GM19025 (cell line): ENCODE measurements at regions not wholly inside any gene's neighbourhood (a gene's known extent, or its start where the extent isn't known, plus 50 kb on each side); places are given as distances from the start of the nearest gene placed in this dataset.
"Not testable (repeated sequence)": the region's sequence is repeated elsewhere in the genome, so short reads cannot be mapped to it uniquely, and the experiment has no call there.

Experiments
- ATAC-seq: cut with Tn5 transposase; IDR thresholded peaks from one replicate; pipeline ENCODE4 v1.9.1; 2021; ENCODE audit warnings: mild to moderate bottlenecking, low read depth, moderate library complexity; ENCODE audit not compliant: unreplicated experiment

DNA sequence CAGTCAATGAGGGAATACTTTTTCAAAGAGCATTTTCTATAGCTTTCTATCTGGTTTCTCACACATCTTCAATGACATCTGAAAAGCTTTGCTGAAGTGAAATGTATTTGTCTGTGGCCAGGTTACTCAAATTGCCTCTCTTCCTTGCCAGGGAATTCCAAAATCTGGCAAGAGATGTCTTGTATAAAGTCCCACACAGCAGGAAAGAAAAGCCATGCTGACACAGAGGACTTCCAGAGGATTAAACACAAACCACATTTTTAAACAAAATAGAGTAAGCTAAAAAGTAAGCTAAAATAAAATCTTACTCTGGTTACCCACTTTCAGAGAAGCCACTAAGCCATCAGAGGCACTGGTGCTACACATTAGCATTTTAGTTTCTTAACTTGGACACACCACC lies 93.1 kb upstream of the BCAR3 start:
- no peak for ATAC-seq

DNA sequence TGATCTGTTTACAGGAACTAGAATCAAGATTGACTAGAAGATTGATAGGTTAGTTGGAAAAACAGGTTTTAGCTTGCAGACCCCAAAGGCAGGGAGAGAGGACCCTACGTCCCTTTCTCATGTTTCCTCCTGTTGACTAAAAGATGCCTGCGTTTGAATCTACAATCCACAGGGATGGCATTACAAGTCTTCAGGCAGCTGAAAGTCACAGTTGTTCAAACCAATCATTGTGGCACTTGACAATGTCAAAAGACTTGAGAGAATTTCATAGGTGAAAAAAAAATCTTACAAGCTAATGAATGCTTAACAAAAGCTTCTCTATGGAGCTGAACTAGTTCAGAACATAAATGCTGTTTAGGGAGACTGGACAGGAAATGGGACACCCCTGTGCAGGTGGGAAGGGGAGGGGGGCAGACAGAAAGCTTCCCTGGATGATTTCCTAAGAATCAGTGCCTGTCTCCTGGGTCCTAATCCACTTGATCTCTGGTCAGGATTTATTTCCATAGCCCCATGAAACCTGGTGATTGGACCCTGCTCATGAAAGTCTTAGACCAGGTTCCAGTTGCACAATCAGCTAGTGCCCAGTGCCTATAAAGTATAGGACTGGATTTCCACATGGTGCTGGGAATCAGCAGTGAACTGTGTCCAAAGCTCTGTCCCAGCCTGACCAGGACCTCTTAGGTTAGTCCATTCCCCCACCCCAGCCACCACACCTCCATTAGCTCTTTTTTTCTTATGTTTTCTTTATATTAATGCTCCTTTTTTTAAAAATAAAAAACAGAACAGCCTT lies 91.6 kb upstream of the BCAR3 start:
- ATAC-seq: no peak

DNA sequence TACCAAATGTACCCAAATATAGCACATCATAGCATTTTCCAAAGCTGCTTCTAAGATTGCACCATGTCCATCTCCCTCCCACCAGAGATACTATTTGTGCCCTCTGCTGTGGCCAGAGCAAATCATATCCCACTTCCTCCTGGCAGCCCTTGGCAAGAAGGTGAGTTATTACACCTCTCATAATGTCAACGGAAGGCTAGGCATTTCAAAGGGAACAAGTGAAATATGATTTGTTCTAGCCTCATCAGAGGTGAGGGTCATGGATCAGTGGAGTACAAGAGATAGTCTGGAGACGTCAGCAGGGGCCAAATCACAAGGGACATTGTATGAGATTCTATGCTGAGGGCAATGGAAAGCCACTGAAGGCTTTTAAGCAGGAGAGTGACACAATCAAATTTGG lies 90.2 kb upstream of the BCAR3 start:
- ATAC-seq: no peak

DNA sequence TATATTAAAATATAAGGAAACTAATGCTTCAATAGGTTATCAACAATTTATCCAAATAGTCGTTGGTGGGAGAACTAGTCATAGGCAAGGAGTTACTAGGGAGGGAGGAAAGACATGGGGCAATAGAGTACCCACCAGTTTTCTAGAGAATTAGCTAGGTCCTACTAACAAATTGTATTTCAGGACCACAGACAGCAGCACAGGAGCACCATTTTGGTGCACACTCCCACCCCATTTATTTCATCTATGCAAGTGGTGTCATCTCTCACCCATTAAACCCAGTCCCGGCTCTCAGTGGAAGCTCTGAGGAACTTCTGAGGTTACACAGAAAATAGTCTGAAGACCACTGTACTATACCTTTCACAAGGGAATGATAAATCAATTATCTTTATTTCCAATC lies 89.0 kb upstream of the BCAR3 start:
- no peak for ATAC-seq

DNA sequence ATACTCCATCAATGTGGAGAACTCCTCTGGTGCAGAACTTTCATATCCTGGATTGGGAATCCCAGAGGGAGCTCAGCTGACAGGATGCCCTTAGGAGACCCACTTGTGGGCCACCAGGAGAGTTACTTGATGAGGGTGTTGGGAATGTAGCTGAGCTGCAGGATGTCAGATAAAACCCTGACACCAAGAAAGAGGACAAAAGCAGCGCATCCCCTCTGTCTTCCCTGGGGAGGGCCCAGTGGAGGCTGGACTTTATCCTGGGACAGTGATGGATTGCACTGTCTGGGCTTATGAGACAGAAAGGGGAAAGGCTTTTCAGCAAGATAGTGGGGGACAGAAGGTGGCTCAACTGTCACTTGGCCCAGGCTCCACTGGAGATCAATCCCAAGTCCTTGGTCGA lies 88.1 kb upstream of the BCAR3 start:
- no peak for ATAC-seq

DNA sequence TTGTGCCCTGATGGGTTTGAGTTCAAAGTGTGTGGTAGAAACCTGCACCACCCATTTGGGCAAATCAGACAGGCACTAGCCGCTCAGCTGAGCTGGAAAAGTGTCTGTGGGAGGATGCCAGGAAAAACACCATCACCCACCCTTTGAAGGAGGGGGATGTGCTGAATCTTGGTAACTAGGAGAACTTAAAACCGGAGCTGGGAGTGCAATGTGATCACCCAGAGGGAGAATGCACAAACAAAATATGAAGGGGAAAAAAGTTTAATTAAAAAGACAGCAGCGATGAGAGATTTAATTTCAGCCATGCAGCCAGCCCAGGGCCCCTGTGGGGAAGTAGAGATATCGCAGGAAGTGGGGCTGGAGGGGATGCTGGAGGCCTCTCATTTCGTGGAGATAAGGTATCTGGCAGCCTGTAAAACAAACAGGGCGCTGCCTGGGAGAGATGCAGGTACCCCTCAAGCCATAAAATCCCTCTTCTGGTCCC lies 86.8 kb upstream of the BCAR3 start:
- no peak for ATAC-seq

DNA sequence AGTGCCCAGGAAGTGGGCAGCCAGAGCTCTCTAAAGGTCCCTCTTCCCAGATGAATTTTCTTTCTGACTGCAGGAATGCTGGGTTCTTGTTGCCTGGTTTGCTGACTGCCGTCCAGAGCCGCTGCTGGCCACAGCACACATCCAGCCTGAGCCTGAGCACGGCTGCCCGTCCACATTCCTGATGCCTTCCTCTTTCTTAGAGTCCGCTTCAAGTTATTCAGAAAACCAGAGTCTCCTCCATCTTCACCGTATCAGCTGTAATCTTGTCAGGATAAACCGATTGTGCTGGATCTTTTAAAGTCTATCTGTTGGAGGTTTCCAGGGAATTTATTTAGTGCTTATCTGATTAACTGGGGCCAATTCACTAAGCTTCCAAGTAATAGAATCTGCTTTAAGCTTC lies 84.8 kb upstream of the BCAR3 start:
- no peak for ATAC-seq

DNA sequence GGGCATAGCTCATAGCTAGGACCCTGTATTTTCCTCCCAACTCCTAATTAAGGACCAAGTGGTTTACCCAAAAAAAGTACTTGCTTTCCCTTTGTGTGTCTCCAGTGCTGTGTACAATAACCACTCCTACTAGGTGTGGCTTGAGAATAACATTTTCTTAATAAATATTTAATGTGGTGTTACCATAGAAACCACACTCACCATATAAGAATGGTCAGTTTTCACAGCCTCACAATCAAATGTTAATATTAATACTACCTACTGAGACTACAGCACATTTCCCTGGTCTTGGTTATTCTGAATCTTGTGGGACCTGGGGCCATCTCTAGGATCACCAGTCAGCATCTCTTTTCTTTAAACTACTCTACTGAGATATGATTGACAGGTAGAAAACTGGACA lies 83.5 kb upstream of the BCAR3 start:
- ATAC-seq: no peak

DNA sequence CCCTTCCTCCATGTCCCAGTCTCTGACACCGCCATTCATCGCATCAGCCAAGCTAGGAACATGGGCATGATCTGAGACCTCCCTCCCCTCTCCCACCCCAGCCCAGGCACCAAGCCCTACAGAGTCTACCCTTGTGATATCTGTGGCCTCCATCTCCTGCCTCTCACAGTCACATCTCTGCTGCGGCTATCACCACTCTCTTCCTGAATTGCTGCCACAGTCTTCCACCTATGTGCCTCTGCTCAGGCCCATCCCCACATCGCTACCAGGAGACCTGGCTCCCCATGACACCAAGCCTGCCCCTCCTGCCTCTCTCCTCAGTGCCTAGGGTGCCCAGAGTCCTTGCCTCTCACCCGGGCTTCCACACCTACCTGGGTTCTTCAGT lies 82.7 kb upstream of the BCAR3 start:
- no peak for ATAC-seq

DNA sequence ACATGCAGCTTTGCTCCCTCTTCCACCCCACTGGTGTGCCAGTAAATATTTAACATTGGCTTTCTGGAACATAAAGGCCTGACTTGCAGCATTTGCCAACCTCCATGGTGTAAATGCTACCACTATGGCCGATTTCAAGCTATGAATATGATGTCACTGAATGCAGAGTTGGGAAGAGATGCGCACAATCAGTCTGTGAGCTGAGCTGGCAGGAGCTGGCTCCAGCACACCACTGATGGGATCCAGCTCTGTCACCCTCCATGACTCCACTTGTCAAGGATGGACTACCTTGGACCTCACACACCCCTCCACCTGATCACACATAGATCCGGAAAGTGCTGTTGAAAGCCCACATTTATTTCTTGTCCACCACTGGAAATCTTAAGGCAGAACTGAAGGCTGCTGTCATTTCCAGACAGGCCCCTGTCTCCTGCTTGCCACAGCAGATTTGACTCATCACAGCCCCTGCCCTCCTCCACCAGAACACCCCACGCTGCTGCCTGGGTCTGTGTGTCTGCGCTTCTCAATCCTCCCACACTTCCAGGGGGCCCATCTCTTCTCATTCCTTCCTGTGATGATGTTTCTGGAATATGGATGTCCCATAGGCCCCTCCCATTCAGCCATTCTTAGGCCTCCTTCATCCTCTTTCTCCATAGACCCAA lies 82.2 kb upstream of the BCAR3 start:
- no peak for ATAC-seq

DNA sequence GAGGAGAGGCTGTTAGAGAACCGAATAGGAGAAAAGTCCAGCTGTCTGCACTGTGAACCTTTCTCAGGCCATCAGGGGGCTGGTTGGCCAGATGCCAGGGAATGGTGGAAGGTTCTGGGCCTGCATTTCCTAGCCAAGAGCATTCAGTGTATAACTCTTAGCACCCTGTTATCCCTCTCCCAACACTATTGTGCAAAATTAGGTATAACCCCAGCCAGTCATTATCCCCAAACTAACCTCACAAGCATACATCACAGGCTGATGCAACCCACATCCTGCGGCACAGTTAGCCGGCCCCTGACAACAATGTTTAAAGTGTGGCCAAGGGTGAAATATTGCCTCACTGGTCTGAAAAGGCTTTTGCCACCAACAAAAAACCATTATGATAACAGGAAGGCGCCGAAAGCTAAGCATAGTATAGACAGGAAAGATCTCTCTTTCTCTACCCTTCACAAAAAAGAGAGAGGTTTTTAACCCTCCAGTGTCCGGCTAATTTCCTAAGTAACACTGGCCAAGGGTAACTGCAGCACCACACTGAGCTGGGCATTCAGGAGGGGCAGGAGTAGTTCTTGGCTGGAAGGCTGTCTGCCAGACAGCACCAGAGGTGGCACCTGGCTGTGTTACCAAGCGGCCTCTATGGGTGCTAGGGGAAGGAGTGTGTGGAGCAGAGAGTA lies 77.3 kb upstream of the BCAR3 start:
- no peak for ATAC-seq

DNA sequence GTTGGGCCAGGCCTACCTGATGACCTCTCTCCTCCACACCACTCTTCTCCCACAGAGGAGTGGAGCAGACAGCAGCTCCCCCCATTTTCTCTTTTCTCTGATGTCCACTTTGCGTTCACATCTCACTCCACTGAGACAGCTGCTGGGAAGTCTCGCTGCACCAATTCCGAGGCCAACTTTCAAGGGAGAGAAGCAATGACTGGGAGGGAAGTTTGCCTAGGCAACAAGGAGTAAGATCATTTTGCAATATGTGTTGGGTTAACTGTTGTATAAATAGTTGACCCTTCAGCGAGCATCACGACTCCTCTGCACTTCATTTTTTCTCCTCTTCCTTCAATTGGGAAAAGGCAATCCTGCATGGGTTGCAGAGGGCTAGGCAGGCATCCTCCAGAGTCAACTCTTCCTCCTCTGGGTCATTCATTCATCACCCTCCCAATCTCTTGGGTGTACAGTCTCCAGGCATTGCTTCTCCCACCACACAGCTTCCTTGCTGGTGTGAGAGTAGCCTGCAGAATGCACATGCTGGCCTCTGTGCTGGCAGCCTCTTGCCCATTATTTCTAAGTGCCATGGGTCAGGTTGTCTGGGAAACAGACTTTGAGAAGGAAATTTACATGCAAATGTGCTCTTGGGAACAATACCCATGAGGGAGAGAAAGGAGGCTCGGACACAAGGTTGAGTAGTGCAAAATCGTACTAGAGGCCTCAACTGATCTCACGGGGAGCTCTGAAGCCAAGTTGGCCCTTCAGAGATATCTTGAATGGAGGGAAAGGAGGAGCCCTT lies 75.8 kb upstream of the BCAR3 start:
- ATAC-seq: no peak

DNA sequence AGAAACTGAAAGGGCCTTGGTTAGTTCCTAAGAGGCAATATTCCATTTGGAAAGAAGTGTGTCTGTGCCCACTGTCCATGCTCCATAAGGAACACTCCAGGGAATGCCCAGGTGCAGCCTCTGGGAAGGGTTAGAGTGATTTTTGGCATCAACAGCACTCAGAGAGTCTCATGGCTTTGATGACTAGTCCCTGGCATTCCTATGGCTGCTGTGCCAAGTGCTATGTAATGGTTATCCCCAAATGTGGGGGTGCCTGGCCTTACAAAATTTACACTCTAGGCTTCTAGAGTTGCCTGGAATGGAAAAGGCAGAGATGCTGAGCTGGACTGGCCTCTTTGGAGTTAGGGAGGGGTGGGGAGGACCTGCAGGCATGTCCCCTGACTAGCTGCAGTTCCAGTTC lies 75.0 kb upstream of the BCAR3 start:
- ATAC-seq: no peak

DNA sequence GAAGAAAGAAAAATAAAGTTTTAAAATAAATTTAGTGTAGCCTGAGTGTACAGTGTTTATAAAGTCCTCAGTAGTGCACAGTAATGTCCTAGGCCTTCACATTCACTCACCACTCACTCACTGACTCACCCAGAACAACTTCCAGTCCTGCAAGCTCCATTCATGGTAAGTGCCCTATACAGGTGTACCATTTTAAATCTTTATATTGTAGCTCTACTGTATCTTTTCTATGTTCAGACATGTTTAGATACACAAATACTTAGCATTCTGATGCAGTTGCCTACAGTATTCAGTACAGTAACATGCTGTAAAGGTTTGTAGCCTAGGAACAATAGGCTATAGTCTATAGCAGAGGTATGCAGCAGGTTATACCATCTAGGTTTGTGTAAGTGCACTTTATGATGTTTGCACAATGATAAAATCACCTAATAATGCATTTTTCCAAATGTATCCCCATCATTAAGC lies 73.6 kb upstream of the BCAR3 start:
- not testable (repeated sequence) for ATAC-seq

DNA sequence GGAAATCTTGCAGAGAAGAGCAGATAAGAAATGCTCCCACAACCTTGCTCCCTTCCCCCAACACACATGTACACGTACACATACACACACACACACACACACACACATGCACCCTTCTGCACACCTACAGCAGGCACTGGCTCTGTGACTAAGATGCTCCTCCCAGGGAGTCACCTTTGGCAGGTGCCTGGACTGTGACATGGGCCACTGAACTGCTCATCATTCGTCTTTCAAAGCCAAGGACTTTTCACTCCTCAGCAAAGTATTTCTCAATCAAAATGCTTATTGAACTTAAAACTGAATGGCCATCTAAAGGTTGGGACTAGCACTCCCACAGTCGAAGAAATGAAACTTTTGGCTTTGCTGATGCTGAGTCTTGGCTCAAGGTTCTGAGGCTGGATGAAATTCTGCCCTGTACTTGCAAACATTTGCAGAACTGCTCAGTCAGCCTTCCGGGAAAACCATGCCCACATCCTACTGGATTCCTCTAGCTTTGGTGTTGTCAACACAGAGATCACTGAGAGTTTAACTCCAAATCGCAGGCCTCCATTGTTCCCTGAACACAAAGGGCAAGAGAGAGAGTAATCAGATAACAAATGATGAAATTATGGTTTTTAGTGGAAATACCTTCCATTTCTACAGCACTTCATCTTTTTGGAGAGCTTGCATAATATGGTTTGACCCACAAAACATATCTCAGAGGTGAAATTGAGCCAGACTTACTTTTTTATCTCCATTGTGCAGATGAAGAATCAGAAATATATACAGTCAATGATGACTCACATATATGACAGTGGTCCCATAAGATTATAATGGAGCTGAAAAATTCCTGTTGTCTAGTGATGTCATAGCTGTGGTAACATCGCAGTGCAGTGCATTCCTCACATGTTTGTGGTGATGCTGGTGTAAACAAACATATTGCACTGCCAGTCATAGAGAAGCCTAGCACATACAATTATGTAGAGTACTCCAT lies 72.4 kb upstream of the BCAR3 start:
- ATAC-seq: no peak

DNA sequence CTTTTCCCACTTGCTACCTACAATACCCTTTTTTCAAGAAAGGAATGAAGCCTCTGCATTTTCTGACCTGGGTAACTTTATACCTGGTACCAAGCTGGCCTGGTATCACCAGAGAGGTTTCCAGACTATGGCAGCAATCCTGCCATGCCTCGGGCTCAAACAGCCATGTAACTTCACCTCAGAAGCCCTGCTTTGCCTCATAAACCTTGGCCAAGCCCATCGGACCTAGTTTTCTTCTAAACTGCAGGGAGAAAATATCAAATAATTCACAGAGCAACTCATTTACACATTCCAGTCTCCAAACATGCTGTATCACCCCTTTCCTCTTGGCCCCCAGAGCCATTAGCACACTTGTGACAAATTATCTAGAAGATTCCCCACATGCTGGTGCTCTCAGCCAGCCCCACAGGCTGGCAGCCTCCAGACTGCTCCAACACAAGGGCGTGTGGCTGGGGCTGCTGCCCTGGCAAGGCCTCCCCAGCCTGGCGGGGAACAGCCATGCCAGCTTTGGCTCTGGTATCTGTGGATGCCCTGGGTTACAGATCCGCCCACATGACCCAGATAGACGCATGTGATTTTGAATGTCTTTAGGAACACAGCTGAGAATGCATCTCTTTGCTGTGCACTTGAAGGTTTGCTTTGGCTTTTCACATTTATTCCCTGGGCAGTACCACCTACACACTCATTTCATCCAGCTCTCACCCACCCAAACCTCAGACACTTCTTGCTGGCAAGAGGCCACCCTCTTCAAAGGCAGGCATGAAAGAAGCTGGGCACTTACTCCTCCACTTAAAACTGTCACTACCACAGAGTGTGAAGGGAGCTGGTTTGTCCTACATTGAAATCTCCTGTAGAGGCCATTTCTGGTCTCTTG lies 70.0 kb upstream of the BCAR3 start:
- no peak for ATAC-seq

DNA sequence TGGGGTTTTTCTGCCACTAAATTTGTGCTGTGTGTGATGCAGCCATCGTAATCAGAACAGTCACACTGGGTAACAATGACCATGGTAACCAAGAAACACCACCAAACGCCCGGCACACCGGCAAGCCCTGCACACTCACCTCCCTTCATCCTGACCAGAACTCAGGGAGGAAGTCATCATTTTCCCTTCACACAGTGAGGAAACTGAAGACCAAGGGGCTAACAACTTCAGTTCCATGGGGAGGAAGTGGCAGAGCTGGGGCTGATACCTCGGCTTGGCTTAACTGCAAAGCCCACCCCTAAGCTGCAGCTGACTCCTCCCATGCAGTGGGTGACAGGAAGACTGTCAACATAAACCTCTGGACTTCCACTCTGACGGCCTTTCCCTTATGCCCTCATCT lies 69.3 kb upstream of the BCAR3 start:
- no peak for ATAC-seq

DNA sequence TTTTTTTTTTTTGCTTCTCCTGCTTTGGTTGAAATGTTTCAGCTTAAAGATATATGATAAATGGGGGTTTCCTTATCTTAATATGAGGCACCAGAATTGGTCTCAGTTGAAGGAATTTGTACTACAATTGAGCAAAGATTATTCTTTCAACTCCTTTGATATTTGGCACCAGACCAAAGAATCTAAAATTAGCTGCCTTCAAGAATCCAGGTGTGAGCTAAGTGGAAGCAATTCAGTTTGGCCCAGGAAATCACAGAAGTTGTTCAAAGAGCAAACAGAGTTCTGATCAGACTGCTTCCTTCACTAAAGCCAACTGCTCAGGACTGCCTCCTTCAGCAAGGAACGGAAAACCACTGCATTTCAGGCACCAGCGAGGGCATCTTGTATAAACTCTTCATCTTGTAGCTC lies 68.3 kb upstream of the BCAR3 start:
- no peak for ATAC-seq

DNA sequence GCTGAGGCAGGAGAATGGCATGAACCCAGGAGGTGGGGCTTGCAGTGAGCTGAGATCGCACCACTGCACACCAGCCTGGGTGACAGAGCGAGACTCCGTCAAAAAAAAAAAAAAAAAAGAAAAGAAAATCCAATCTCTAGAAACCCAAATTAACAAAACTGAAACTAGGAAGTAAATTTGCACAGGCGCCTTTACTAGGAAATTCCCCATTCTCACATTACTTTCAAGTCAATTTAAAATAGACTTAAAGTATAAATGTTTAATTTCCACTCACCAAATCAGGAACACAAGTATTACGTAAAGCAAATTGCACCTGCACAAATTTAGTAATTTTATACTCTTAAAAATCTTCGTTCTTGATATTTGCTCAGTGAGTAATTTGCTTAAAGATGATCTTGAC lies 67.8 kb upstream of the BCAR3 start:
- ATAC-seq: no peak
